Adrenal gland (tissue), 9 donors: ENCODE measurements at regions not wholly inside any gene's neighbourhood (a gene's known extent, or its start where the extent isn't known, plus 50 kb on each side); places are given as distances from the start of the nearest gene placed in this dataset.

Experiments
- DNase-seq, 7 donors: peaks; one replicate each; pipeline ENCODE4 v3.0.0-alpha.2; 2019 to 2020
- H3K27ac ChIP-seq, 5 donors: fragments of 200-600 bp; sonication (generic) in 4 of 5; 1 replicate in 3 of 5; 2 replicates in 2 of 5; pipeline versions ENCODE4 v1.5.1 to v1.8.0; 2016 to 2020; ENCODE audit warnings: mild to moderate bottlenecking in 1 of 5
- H3K27me3 ChIP-seq: fragments of 200-600 bp; 2 replicates; pipeline ENCODE4 v1.8.0; 2021
- H3K36me3 ChIP-seq, 2 donors: fragments of 200-600 bp; replicated peaks in 1 of 2; 1 replicate in 1 of 2; 2 replicates in 1 of 2; pipeline versions ENCODE4 v1.5.1 to v1.8.0; 2018 to 2022
- H3K4me1 ChIP-seq, 2 donors: fragments of 200-600 bp; replicated peaks in 1 of 2; 1 replicate in 1 of 2; 2 replicates in 1 of 2; pipeline versions ENCODE4 v1.5.1 to v1.8.0; 2018 to 2021
- H3K4me3 ChIP-seq, 4 donors: fragments of 200-600 bp; sonication (generic) in 3 of 4; one replicate each; pipeline ENCODE4 v1.5.1; 2016 to 2018
- H3K9me3 ChIP-seq, 3 donors: fragments of 200-600 bp; sonication (generic) in 1 of 3; replicated peaks in 1 of 3; 1 replicate in 2 of 3; 2 replicates in 1 of 3; pipeline versions ENCODE4 v1.5.1 to v1.8.0; 2016 to 2021
- POLR2A ChIP-seq, 2 donors: fragments of 450-650 bp; IDR thresholded peaks; one replicate each; pipeline ENCODE4 v1.6.1; 2017; ENCODE audit warnings: antibody characterized with exemption in 2 of 2, mild to moderate bottlenecking in 2 of 2, moderate library complexity in 1 of 2
- WGBS, 4 donors: extraction: QIAGEN DNeasy Blood & Tissue Kit in 2 of 4; methylation state at CpG; one replicate each; pipeline versions ENCODE4 v1.1.5 to v1.1.7; 2013 to 2017; 5-methylcytosine and 5-hydroxymethylcytosine counted together
- intact Hi-C, 2 donors: fragments of 100-400 bp; cut with DNase I; formaldehyde crosslinking; loops; one replicate each; pipeline versions ENCODE4 v1.14.1 to v1.15.0; 2022 to 2023
- TF ChIP-seq, protein P1 (sequence below), 6 experiments: fragments of 450-650 bp in 4 of 6; fragments of 200-600 bp in 2 of 6; sonication (generic) in 1 of 6; IDR thresholded peaks; 1 replicate in 5 of 6; 2 replicates in 1 of 6; pipeline versions ENCODE4 v1.5.1 to v1.8.0; 2016 to 2021; ENCODE audit warnings: antibody characterized with exemption in 6 of 6, mild to moderate bottlenecking in 2 of 6, moderate library complexity in 1 of 6
- donor health status: healthy with polysubstance abuse.
- donor health status: Bipolar disorder and iron deficiency.
- donor health status: DM: yes; HTN: yes; CAD: no.
- donor health status: DM: no; HTN: no; CAD: no.
- donor health status: DM: no; HTN: no; CAD: no.

DNA sequence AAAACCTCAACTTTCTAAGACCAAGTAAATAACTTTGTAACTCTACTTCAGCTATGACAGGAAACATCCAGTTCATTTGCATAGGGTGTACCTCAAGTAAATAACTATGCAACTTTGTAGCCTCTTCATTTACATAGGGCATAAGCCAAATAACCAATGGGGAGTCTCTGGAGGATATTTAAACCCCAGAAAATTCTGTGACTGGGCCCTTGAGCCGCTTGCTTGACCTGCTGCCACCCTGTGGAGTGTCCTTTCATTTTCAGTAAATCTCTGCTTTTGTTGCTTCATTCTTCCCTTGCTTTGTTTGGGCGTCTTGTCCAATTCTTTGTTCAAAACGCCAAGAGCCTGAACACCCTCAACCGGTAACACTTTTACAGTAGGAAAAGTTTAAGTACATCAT lies 1112.7 kb upstream of the NRXN1 start:
- Histone ChIP-seq H3K4me3 (no peak overlapping the region), H3K27ac (no peak overlapping the region), H3K4me1 (no peaks in the 10 kb centered on the region), H3K9me3 (no peaks in the 10 kb centered on the region), H3K36me3 (no peaks in the 10 kb centered on the region), H3K27me3 (no peaks in the 10 kb centered on the region)
- TF ChIP-seq POLR2A (IDR thresholded peaks at IDR 0.05), result no peak
- TF ChIP-seq, protein P1, sequence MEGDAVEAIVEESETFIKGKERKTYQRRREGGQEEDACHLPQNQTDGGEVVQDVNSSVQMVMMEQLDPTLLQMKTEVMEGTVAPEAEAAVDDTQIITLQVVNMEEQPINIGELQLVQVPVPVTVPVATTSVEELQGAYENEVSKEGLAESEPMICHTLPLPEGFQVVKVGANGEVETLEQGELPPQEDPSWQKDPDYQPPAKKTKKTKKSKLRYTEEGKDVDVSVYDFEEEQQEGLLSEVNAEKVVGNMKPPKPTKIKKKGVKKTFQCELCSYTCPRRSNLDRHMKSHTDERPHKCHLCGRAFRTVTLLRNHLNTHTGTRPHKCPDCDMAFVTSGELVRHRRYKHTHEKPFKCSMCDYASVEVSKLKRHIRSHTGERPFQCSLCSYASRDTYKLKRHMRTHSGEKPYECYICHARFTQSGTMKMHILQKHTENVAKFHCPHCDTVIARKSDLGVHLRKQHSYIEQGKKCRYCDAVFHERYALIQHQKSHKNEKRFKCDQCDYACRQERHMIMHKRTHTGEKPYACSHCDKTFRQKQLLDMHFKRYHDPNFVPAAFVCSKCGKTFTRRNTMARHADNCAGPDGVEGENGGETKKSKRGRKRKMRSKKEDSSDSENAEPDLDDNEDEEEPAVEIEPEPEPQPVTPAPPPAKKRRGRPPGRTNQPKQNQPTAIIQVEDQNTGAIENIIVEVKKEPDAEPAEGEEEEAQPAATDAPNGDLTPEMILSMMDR (IDR thresholded peaks at IDR 0.05), result no peak
- 64 to 75% (median 71%) methylated on average over 4 of the region's 4 CpGs for WGBS, 4 donors
- intact Hi-C loops, result no loop called here
- no peak for DNase-seq

DNA sequence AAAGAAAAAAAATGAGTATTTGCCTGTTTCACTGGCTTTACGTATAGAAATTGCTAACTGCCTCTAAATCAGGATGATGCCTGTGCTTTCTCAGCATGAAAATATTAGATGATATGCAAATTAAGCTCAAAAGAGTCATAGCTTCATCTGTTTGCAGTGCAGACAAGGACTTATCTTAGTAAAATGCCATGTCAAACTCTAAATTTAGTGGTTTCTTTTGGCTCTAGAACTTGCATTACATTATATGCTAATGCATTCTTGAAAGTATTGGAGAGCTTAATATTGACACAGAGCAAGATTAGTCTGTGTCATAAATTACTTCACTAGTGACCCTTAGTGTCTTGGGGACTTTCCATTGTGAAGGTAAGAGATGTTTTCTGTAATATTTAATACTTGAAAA lies 1109.1 kb upstream of the NRXN1 start:
- H3K9me3 ChIP-seq, result no peaks in the 10 kb centered on the region
- no peaks in the 10 kb centered on the region for H3K4me1 ChIP-seq
- no peak overlapping the region for H3K27ac ChIP-seq
- intact Hi-C loops, result no loop called here
- no peak for TF ChIP-seq POLR2A (IDR thresholded peaks at IDR 0.05)
- TF ChIP-seq, protein P1 (IDR thresholded peaks at IDR 0.05), result no peak
- H3K27me3 ChIP-seq, result no peaks in the 10 kb centered on the region
- WGBS, 4 donors, result 71 to 86% (median 80%) methylated on average over 1 of the region's 1 CpG
- H3K4me3 ChIP-seq, result no peak overlapping the region
- no peak for DNase-seq
- no peaks in the 10 kb centered on the region for H3K36me3 ChIP-seq

DNA sequence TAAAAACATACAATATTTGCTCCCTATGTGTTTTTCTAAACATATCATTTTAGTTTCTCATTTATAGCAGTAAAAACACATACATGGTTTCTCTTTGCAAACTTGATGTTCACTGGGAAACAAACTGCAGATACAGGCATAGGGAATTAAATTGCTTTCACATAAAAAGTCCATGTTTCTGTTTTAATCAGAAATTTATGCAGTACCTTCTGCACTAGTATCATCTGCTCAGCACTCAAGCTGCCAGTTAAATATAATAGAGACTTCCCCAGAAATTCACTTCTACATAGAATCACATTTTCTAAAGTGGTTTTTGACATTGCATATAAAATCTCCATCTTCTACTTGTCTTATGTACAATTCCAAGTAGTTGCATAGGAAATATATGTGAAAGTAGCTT lies 1107.3 kb upstream of the NRXN1 start:
- no peak overlapping the region for H3K4me3 ChIP-seq
- intact Hi-C loops, result no loop called here
- TF ChIP-seq POLR2A (IDR thresholded peaks at IDR 0.05), result no peak
- TF ChIP-seq, protein P1 (IDR thresholded peaks at IDR 0.05), result no peak
- H3K4me1 ChIP-seq, result no peaks in the 10 kb centered on the region
- H3K27me3 ChIP-seq, result no peaks in the 10 kb centered on the region
- H3K9me3 ChIP-seq, result no peaks in the 10 kb centered on the region
- DNase-seq, result no peak
- H3K36me3 ChIP-seq, result no peaks in the 10 kb centered on the region
- H3K27ac ChIP-seq, result no peak overlapping the region

DNA sequence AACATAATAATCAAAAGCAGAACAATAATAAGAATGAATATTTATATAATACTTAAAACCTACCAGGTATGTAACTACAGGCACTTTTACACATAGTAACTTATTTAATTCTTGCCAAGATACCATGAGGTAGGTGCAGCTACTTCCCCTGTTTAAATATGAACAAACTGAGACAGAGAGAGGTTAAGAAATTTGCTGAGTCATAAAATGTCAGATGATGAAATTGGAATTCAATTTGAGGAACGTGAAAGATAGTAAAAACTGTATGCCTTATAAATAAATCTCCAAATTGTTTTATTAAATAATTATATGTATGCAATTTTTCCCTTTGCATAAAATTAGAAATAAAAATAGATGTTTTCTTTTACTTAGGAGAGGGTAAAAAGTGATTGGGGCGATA lies 1103.3 kb upstream of the NRXN1 start:
- H3K27ac ChIP-seq, result no peak overlapping the region

More for the DNA sequence above, 1103.3 kb upstream of the NRXN1 start:
- no peak for DNase-seq
- no peaks in the 10 kb centered on the region for H3K27me3 ChIP-seq
- no peaks in the 10 kb centered on the region for H3K4me1 ChIP-seq
- TF ChIP-seq POLR2A (IDR thresholded peaks at IDR 0.05), result no peak
- TF ChIP-seq, protein P1 (IDR thresholded peaks at IDR 0.05), result no peak
- peaks cover 0 to 5% (median 0%) of the 10 kb centered on the region in 3 donors for H3K9me3 ChIP-seq
- 62 to 73% (median 64%) methylated on average over 2 of the region's 2 CpGs for WGBS, 4 donors
- no peaks in the 10 kb centered on the region for H3K36me3 ChIP-seq
- H3K4me3 ChIP-seq, result no peak overlapping the region
- intact Hi-C loops, result no loop called here
